ENCODE measurements at regions not wholly inside any gene's neighbourhood (a gene's known extent, or its start where the extent isn't known, plus 50 kb on each side); places are given as distances from the start of the nearest gene placed in this dataset.

DNA sequence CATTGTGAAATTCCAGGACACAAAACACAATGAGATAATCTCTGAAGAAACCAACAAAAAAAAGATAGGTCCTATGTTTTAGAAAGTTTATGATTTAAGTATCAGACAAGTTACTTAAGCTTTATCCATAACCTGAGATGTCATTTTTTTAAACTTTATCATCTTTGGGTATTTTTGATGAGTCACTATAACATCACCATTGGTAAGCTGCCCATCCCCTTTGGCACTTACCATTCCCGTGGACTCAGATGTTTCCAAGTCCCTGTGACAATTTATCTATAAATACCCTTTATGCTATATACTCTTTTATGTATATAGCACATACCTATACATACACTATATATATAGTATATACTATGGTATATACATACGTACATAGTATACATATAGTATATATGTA is 198.9 kb upstream of the GEMIN8 start:
- POLR2A ChIA-PET: no interaction called here
- H3K9me3 ChIP-seq (replicated peaks; ENCODE audit: control insufficient read depth, insufficient read depth, low read length): no peaks in the 10 kb centered on the region
- no peak overlapping the region for H3K27ac ChIP-seq (ENCODE audit: insufficient read depth, low read depth, low read length)
- no peaks in the 10 kb centered on the region for H4K20me1 ChIP-seq (replicated peaks; ENCODE audit: control insufficient read depth, extremely low read depth, insufficient read depth, low read length)
- intact Hi-C loops (cut with micrococcal nuclease): no loop called here
- H3K36me3 ChIP-seq (ENCODE audit: control insufficient read depth in 2 of 2, extremely low read depth in 1 of 2, insufficient read depth in 2 of 2, low read length in 2 of 2): no peaks in the 10 kb centered on the region
- H3K79me2 ChIP-seq (ENCODE audit: control insufficient read depth, insufficient read depth, low read length): no peaks in the 10 kb centered on the region
- no peak for DNase-seq (ENCODE audit: low read depth, low spot score)
- no peak overlapping the region for H3K4me2 ChIP-seq (ENCODE audit: insufficient read depth, low read length)
- TF ChIP-seq POLR2AphosphoS5 (IDR thresholded peaks at IDR 0.05; ENCODE audit: insufficient read depth, low read depth, low read length): no peak
- H3K9ac ChIP-seq (replicated peaks; ENCODE audit: extremely low read depth, insufficient read depth, low read length): no peak overlapping the region
- H3K9me1 ChIP-seq (replicated peaks; ENCODE audit: control insufficient read depth, extremely low read depth, insufficient read depth, low read length): no peaks in the 10 kb centered on the region
- no peak for FAIRE-seq
- no peaks in the 10 kb centered on the region for H3K4me1 ChIP-seq (ENCODE audit: control insufficient read depth, extremely low read depth, insufficient read depth, low read length)
- H2AFZ ChIP-seq (ENCODE audit: low read depth, low read length): no peak overlapping the region
- H3K4me3 ChIP-seq (replicated peaks in 1 of 3; ENCODE audit: insufficient read depth in 1 of 3, low read depth in 1 of 3, low read length in 3 of 3): no peak overlapping the region
- dilution Hi-C loops (cut with MboI; ENCODE audit: extremely low pct_ligation_motif_present, low sequenced_read_pairs): no loop called here
- CTCF ChIA-PET: no interaction called here
- H3K27me3 ChIP-seq (ENCODE audit: control insufficient read depth in 2 of 2, insufficient read depth in 2 of 2, low read length in 2 of 2): no peaks in the 10 kb centered on the region
- no TSS peak for BruUV-seq (replicated peaks)

GRCh38 chrX:14220386-14220944 is 190.8 kb upstream of the GEMIN8 start:
- Histone ChIP-seq H2AFZ (ENCODE audit: low read depth, low read length) (no peak overlapping the region), H3K36me3 (ENCODE audit: control insufficient read depth in 2 of 2, extremely low read depth in 1 of 2, insufficient read depth in 2 of 2, low read length in 2 of 2) (no peaks in the 10 kb centered on the region), H4K20me1 (replicated peaks; ENCODE audit: control insufficient read depth, extremely low read depth, insufficient read depth, low read length) (no peaks in the 10 kb centered on the region), H3K4me1 (ENCODE audit: control insufficient read depth, extremely low read depth, insufficient read depth, low read length) (no peaks in the 10 kb centered on the region), H3K4me2 (ENCODE audit: insufficient read depth, low read length) (no peak overlapping the region), H3K9ac (replicated peaks; ENCODE audit: extremely low read depth, insufficient read depth, low read length) (no peak overlapping the region), H3K79me2 (ENCODE audit: control insufficient read depth, insufficient read depth, low read length) (no peaks in the 10 kb centered on the region), H3K27ac (ENCODE audit: insufficient read depth, low read depth, low read length) (no peak overlapping the region), H3K4me3 (replicated peaks in 1 of 3; ENCODE audit: insufficient read depth in 1 of 3, low read depth in 1 of 3, low read length in 3 of 3) (no peak overlapping the region), H3K9me3 (replicated peaks; ENCODE audit: control insufficient read depth, insufficient read depth, low read length) (no peaks in the 10 kb centered on the region), H3K27me3 (ENCODE audit: control insufficient read depth in 2 of 2, insufficient read depth in 2 of 2, low read length in 2 of 2) (no peaks in the 10 kb centered on the region), H3K9me1 (replicated peaks; ENCODE audit: control insufficient read depth, extremely low read depth, insufficient read depth, low read length) (no peaks in the 10 kb centered on the region)
- TF ChIP-seq, protein P1, sequence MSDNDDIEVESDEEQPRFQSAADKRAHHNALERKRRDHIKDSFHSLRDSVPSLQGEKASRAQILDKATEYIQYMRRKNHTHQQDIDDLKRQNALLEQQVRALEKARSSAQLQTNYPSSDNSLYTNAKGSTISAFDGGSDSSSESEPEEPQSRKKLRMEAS (IDR thresholded peaks at IDR 0.05; ENCODE audit: insufficient read depth, insufficient read length): no peak
- TF ChIP-seq JUN (IDR thresholded peaks at IDR 0.05; ENCODE audit: borderline replicate concordance, insufficient read depth, insufficient read length, low read depth): no peak
- no peak for TF ChIP-seq MYC (IDR thresholded peaks at IDR 0.05; ENCODE audit: low read depth, low read length)
- TF ChIP-seq POLR2AphosphoS5 (IDR thresholded peaks at IDR 0.05; ENCODE audit: insufficient read depth, low read depth, low read length): no peak
- no peak for TF ChIP-seq FOS (IDR thresholded peaks at IDR 0.05; ENCODE audit: borderline replicate concordance, insufficient read depth, low read length)
- TF ChIP-seq GATA2 (IDR thresholded peaks at IDR 0.05; ENCODE audit: insufficient read depth, insufficient read length, low read depth, low read length): no peak
- TF ChIP-seq POLR2A (IDR thresholded peaks at IDR 0.05; ENCODE audit: low read depth, low read length): no peak
- TF ChIP-seq EZH2 (IDR thresholded peaks at IDR 0.05; ENCODE audit: borderline replicate concordance, low read depth, low read length, severe bottlenecking): no peak
- TF ChIP-seq, protein P2, sequence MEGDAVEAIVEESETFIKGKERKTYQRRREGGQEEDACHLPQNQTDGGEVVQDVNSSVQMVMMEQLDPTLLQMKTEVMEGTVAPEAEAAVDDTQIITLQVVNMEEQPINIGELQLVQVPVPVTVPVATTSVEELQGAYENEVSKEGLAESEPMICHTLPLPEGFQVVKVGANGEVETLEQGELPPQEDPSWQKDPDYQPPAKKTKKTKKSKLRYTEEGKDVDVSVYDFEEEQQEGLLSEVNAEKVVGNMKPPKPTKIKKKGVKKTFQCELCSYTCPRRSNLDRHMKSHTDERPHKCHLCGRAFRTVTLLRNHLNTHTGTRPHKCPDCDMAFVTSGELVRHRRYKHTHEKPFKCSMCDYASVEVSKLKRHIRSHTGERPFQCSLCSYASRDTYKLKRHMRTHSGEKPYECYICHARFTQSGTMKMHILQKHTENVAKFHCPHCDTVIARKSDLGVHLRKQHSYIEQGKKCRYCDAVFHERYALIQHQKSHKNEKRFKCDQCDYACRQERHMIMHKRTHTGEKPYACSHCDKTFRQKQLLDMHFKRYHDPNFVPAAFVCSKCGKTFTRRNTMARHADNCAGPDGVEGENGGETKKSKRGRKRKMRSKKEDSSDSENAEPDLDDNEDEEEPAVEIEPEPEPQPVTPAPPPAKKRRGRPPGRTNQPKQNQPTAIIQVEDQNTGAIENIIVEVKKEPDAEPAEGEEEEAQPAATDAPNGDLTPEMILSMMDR (IDR thresholded peaks at IDR 0.05; ENCODE audit: extremely low read depth in 1 of 2, insufficient read depth in 1 of 2, low read depth in 1 of 2, low read length in 2 of 2): no peak
- POLR2A ChIA-PET: no interaction called here
- DNase-seq (ENCODE audit: low read depth, low spot score) (no peak), FAIRE-seq (no peak)
- intact Hi-C loops (cut with micrococcal nuclease): no loop called here
- BruUV-seq (replicated peaks): no TSS peak
- dilution Hi-C loops (cut with MboI; ENCODE audit: extremely low pct_ligation_motif_present, low sequenced_read_pairs): no loop called here
- CTCF ChIA-PET: no interaction called here

All from endothelial cell of umbilical vein (primary cell).